22Rv1 (cell line): ENCODE measurements at regions not wholly inside any gene's neighbourhood (a gene's known extent, or its start where the extent isn't known, plus 50 kb on each side); places are given as distances from the start of the nearest gene placed in this dataset.

ENCODE experiments used
- H3K27ac ChIP-seq: fragments of 450-650 bp; 2 replicates; pipeline ENCODE4 v1.5.1; 2017
- ZFX ChIP-seq: fragments of 450-650 bp; IDR thresholded peaks from 2 replicates; pipeline ENCODE4 v1.6.1; 2017; ENCODE audit warnings: antibody characterized with exemption, borderline replicate concordance
- TF ChIP-seq, protein P1 (sequence below): fragments of 450-650 bp; IDR thresholded peaks from 2 replicates; pipeline ENCODE4 v1.5.1; 2017; ENCODE audit warnings: mild to moderate bottlenecking

DNA sequence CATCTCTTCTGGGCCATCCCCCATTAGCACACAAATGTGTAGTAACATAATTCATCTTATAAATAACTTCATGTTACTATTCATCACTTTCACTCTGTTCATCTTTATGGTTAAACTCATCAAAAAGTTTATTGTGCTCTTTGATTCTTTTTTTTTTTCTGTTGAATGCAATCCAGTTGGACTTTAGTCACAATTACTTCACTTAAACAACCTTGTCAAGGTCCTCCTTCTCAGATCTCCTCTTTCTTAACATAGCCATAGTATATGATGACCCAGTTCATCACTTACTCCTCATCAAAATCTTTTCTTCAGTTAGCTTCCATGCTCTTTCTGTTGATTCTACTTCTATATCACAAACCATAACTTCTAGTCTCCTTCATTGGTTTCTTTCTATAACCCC lies 80.2 kb upstream of the ZC3H15 start:
- no peak overlapping the region for H3K27ac ChIP-seq
- no peak for TF ChIP-seq ZFX
- TF ChIP-seq, protein P1, sequence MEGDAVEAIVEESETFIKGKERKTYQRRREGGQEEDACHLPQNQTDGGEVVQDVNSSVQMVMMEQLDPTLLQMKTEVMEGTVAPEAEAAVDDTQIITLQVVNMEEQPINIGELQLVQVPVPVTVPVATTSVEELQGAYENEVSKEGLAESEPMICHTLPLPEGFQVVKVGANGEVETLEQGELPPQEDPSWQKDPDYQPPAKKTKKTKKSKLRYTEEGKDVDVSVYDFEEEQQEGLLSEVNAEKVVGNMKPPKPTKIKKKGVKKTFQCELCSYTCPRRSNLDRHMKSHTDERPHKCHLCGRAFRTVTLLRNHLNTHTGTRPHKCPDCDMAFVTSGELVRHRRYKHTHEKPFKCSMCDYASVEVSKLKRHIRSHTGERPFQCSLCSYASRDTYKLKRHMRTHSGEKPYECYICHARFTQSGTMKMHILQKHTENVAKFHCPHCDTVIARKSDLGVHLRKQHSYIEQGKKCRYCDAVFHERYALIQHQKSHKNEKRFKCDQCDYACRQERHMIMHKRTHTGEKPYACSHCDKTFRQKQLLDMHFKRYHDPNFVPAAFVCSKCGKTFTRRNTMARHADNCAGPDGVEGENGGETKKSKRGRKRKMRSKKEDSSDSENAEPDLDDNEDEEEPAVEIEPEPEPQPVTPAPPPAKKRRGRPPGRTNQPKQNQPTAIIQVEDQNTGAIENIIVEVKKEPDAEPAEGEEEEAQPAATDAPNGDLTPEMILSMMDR, result no peak

DNA sequence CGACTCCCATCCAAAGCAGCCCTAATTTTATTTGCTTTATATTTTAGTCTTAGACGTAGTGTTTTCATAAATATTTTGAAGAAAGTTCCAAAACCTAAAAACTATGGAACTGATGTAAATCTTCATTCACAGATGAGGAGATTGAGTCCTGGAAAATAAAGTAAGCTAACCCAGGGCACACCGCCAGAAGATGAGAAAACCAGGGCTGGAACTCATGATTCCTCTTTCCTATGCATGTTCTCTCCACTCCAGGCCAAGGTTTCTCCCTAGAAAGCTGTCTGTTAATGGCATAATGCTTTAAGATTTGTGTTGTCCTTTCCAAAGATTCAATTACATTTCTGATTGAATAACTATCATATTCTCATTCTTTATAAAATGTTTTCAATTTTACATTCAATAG lies 78.4 kb upstream of the ZC3H15 start:
- no peak overlapping the region for H3K27ac ChIP-seq
- TF ChIP-seq, protein P1, result no peak
- TF ChIP-seq ZFX, result no peak

DNA sequence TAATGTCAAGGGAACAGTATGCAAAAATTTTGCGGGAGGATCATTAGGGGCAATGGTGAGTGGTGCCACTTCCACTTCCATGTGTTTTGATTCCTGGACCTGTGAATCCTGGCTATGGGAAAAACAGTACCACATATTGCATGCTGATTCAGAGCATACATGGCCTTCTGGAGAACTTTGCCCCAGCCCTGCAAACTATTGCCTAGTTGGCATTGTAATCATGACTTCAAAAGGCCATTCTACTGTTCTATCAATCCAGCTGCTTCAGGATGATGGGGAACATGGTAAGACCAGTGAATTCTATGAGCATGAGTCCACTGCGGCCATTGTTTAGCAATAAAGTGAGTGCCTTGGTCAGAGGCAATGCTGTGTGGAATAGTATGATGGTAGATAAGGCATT lies 75.3 kb upstream of the ZC3H15 start:
- TF ChIP-seq, protein P1, result no peak
- TF ChIP-seq ZFX, result no peak

DNA sequence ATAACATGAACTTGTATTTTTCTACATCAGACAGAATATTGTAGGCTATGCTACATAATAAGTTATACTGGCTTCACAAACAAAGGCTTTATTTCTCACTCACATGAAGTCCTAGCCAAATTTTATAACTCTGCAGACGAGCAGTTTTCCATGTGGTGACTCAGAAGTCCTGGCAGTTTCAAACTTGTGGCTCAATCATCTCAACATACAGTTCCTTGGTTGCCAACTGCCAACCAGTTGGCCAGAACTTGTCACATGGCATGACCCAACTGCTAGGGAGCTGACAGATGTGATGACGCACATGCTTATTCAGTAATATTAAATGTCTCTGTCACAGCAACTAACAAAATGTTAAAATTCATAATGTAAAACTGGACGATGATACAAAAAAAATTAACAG lies 63.8 kb upstream of the ZC3H15 start:
- TF ChIP-seq ZFX, result no peak
- TF ChIP-seq, protein P1, result no peak
- no peak overlapping the region for H3K27ac ChIP-seq

More for the DNA sequence above, 75.3 kb upstream of the ZC3H15 start:
- H3K27ac ChIP-seq, result no peak overlapping the region

DNA sequence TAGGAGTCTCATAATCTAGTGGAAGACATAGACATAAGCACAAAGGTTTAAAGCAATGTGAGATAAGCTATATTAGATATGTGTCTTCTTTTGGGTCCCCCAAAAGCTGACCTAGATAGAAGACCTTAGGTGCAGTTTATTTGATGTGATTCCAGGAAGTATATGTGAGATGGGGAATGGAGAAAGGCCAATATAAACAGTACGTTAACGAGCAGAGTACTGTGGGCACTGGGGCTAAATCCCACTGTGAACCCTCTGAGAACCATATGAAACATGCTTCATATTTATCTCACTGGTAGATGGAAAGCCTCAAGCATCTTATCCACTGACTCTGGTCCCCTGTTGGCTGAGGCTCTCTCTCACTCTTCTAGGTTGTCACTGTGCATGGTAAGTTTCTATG lies 62.6 kb upstream of the ZC3H15 start:
- H3K27ac ChIP-seq, result no peak overlapping the region
- TF ChIP-seq, protein P1, result no peak
- no peak for TF ChIP-seq ZFX

DNA sequence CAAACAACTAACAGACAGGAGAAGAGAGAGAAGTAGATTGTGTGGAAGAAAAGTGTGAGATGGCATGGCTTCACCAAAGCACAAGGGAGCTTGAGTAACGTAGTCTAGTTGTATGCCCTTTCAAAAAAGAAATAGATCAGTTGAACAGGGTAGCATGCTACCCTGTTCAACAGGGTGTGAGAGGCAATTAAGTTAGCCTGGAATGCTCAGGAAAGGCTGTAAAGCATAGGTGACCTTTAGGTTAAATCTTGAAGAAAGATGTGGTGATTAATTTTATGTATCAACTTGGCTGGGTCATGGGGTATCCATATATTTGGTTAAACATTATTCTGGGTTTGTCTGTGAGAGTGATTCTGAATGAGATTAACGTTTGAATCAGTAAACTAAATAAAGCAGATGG lies 61.8 kb upstream of the ZC3H15 start:
- H3K27ac ChIP-seq, result no peak overlapping the region
- TF ChIP-seq, protein P1, result no peak
- no peak for TF ChIP-seq ZFX

DNA sequence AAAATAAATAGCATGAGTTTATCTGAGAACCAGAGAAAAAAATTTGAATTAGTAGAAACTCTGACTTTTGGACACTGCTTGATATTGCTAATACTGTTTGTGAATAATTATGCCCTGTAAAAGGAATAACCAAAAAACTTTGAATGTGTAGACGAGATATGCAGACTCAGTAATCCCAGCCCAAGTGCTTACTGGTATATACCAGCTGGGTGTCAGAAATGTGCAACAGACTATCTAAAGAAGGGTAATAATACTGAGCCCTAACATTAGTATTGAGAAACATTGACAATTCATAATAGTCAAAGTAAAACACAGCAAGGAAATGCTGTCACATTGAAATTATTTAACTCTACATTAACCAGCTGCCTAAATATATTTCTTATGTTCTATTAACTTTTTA lies 60.5 kb upstream of the ZC3H15 start:
- no peak overlapping the region for H3K27ac ChIP-seq
- no peak for TF ChIP-seq ZFX
- TF ChIP-seq, protein P1, result no peak
